Breast epithelium (tissue), 4 donors: ENCODE measurements at regions not wholly inside any gene's neighbourhood (a gene's known extent, or its start where the extent isn't known, plus 50 kb on each side); places are given as distances from the start of the nearest gene placed in this dataset.

Experiments
- DNase-seq, 2 donors: peaks; one replicate each; pipeline ENCODE4 v3.0.0-alpha.2; 2019; ENCODE audit warnings: low spot score in 2 of 2
- H3K27ac ChIP-seq, 2 donors: fragments of 200-600 bp; sonication (generic) in 1 of 2; one replicate each; pipeline ENCODE4 v1.5.1; 2016 to 2019; ENCODE audit warnings: mild to moderate bottlenecking in 1 of 2
- H3K27me3 ChIP-seq, 2 donors: fragments of 200-600 bp; sonication (generic) in 1 of 2; one replicate each; pipeline versions ENCODE4 v1.5.1 to v1.6.0; 2017 to 2019; ENCODE audit warnings: control low read depth in 1 of 2, mild to moderate bottlenecking in 1 of 2
- H3K36me3 ChIP-seq: fragments of 200-600 bp; one replicate; pipeline ENCODE4 v1.5.1; 2019
- H3K4me1 ChIP-seq, 2 donors: fragments of 200-600 bp; sonication (generic); one replicate each; pipeline ENCODE4 v1.5.1; 2016 to 2019; ENCODE audit warnings: control low read depth in 1 of 2
- H3K4me3 ChIP-seq, 3 donors: fragments of 200-600 bp; sonication (generic); 1 replicate in 2 of 3; 2 replicates in 1 of 3; pipeline ENCODE4 v1.5.1; 2016 to 2019; ENCODE audit warnings: mild to moderate bottlenecking in 3 of 3, moderate library complexity in 2 of 3
- H3K9me3 ChIP-seq, 2 donors: fragments of 200-600 bp; sonication (generic) in 1 of 2; one replicate each; pipeline ENCODE4 v1.5.1; 2016 to 2019; ENCODE audit warnings: control low read depth in 1 of 2
- POLR2A ChIP-seq: fragments of 450-650 bp; IDR thresholded peaks from one replicate; pipeline ENCODE4 v1.6.1; 2016; ENCODE audit warnings: antibody characterized with exemption, mild to moderate bottlenecking, moderate library complexity
- POLR2AphosphoS5 ChIP-seq, 3 donors: sonication (generic); formaldehyde crosslinking; IDR thresholded peaks; one replicate each; pipeline ENCODE4 v1.6.1; 2017; ENCODE audit warnings: antibody characterized with exemption in 3 of 3
- intact Hi-C: fragments of 100-400 bp; cut with DNase I; formaldehyde crosslinking; loops from one replicate; pipeline ENCODE4 v1.15.1; 2023; ENCODE audit warnings: low total_unique reads
- TF ChIP-seq, protein P1 (sequence below), 3 donors: fragments of 450-650 bp; IDR thresholded peaks; one replicate each; pipeline ENCODE4 v1.5.1; 2016 to 2017; ENCODE audit warnings: antibody characterized with exemption in 3 of 3, mild to moderate bottlenecking in 3 of 3, moderate library complexity in 3 of 3

DNA sequence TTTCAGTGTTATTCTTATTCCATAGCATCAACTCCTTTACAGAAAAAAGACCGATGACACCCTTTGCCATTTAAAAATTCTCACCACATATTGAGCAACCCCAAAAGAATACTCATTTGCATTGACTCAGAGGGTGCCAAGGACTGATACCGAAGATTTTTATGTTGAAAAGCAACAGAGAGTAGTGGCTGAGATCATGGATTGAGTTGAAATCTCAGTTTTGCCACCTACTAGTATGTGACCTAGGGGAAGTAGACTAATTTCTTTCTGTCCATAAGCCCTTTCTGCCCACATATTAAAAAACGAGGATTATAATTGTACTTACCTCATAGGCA lies 313.9 kb upstream of the SATB1 start:
- no peaks in the 10 kb centered on the region for H3K9me3 ChIP-seq
- H3K27ac ChIP-seq = no peak overlapping the region
- H3K4me1 ChIP-seq = no peaks in the 10 kb centered on the region
- no peak for TF ChIP-seq POLR2AphosphoS5 (IDR thresholded peaks at IDR 0.05)
- TF ChIP-seq, protein P1, sequence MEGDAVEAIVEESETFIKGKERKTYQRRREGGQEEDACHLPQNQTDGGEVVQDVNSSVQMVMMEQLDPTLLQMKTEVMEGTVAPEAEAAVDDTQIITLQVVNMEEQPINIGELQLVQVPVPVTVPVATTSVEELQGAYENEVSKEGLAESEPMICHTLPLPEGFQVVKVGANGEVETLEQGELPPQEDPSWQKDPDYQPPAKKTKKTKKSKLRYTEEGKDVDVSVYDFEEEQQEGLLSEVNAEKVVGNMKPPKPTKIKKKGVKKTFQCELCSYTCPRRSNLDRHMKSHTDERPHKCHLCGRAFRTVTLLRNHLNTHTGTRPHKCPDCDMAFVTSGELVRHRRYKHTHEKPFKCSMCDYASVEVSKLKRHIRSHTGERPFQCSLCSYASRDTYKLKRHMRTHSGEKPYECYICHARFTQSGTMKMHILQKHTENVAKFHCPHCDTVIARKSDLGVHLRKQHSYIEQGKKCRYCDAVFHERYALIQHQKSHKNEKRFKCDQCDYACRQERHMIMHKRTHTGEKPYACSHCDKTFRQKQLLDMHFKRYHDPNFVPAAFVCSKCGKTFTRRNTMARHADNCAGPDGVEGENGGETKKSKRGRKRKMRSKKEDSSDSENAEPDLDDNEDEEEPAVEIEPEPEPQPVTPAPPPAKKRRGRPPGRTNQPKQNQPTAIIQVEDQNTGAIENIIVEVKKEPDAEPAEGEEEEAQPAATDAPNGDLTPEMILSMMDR (IDR thresholded peaks at IDR 0.05) = no peak
- no peak for TF ChIP-seq POLR2A
- no peaks in the 10 kb centered on the region for H3K27me3 ChIP-seq
- H3K4me3 ChIP-seq = no peak overlapping the region
- H3K36me3 ChIP-seq = no peaks in the 10 kb centered on the region
- no peak for DNase-seq
- intact Hi-C loops = no loop called here

DNA sequence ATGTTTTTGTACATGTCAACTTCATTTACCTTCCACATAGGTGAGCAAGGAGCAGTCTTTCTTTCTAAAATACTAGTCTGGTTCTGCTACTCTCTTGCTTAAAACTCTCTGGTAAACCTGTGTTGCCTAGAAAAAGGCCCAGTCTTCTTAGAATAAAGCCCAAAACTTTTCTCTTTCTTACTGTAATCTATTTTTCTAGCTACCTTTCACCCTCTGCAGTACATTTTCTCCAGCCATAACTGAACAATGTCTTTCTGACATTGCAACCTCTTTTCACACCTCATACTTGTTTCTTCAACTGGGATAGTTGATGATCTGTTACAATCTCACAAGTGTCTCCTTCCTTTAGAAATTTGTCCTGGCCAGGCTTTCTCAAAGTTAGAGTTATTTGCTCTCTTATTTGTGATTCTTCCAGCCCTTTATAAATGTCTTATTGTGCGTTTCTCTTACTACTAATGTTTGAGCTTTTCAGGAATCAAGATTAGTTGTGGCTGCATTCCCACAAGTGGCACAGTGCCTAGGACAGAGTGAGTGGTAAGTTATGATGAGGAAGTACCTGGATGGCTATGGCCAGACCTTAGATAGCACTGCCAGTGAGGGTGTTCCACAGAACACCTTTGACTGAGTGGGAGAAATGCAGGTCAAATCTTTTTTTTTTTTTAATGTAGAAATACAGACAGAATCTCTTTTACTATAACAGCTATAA lies 313.4 kb upstream of the SATB1 start:
- DNase-seq = no peak
- no peak overlapping the region for H3K27ac ChIP-seq
- TF ChIP-seq POLR2A (no peak), POLR2AphosphoS5 (IDR thresholded peaks at IDR 0.05) (no peak)
- TF ChIP-seq, protein P1 (IDR thresholded peaks at IDR 0.05) = no peak
- H3K9me3 ChIP-seq = no peaks in the 10 kb centered on the region
- no peaks in the 10 kb centered on the region for H3K36me3 ChIP-seq
- no peak overlapping the region for H3K4me3 ChIP-seq
- H3K27me3 ChIP-seq = no peaks in the 10 kb centered on the region
- H3K4me1 ChIP-seq = no peaks in the 10 kb centered on the region
- intact Hi-C loops = no loop called here

DNA sequence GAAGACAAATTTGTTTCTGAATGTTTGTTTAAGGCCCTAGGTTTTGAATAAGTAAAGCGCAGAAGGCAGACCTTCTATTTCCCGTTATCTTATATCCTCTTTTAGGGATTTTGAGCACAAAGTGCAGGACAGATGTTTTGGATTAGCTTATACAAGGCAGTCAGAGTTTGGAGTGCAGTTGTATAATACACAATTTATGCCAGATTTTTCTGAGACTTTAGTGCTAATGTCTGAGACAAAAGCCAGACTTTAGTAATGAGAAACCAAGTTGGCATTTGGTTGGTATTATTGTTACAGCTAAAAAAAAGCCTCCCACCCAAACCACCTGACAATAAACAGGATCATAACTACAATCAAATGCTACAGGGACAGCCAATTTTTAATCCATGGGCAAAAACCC lies 309.9 kb upstream of the SATB1 start:
- Histone ChIP-seq H3K36me3 (no peaks in the 10 kb centered on the region), H3K4me1 (no peaks in the 10 kb centered on the region), H3K4me3 (no peak overlapping the region), H3K27me3 (no peaks in the 10 kb centered on the region), H3K27ac (no peak overlapping the region), H3K9me3 (no peaks in the 10 kb centered on the region)
- TF ChIP-seq POLR2A (no peak), POLR2AphosphoS5 (IDR thresholded peaks at IDR 0.05) (no peak)
- TF ChIP-seq, protein P1 (IDR thresholded peaks at IDR 0.05) = no peak
- no peak for DNase-seq
- intact Hi-C loops = no loop called here

DNA sequence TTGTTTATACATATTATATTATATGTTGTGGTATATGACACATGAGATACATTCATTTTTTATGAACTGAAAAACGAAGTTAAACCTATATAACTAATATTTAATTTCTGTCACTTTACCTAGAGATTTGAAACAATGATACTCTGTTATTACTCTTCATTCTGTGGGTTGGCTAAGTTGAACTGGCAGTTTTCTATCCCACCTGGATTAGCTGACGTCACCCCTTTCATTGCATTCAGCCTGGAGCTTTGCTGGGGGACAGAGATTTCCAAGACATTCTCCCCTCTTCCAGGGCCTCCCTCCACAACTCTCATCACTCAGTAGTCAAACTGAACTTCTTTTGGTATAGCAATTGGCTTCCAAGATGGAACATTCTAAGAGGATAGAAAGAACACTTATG lies 309.2 kb upstream of the SATB1 start:
- TF ChIP-seq POLR2AphosphoS5 (IDR thresholded peaks at IDR 0.05) (no peak), POLR2A (no peak)
- TF ChIP-seq, protein P1 (IDR thresholded peaks at IDR 0.05) = no peak
- intact Hi-C loops = no loop called here
- no peak overlapping the region for H3K27ac ChIP-seq
- no peaks in the 10 kb centered on the region for H3K36me3 ChIP-seq
- no peak for DNase-seq
- H3K27me3 ChIP-seq = no peaks in the 10 kb centered on the region
- H3K9me3 ChIP-seq = no peaks in the 10 kb centered on the region
- no peak overlapping the region for H3K4me3 ChIP-seq
- no peaks in the 10 kb centered on the region for H3K4me1 ChIP-seq

DNA sequence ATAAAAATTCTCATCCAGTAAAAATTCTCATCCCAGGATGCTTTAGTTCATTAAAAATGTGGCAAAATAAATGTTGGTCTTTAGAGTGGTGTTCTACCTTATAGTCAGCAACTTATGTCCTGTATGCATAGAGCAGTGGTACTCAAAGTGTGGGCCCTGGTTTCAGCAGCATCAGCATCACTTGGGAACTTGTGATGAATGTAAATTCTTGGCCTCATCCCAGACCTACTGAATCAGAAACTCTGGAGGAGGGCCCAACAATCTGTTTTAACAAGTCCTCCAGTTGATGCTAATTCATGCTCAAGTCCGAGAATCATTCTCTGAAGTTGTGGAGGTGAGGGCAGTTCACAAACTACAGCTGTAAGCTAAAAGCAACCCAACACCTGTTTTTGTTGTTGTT lies 307.3 kb upstream of the SATB1 start:
- Histone ChIP-seq H3K4me1 (no peaks in the 10 kb centered on the region), H3K27me3 (no peaks in the 10 kb centered on the region), H3K4me3 (no peak overlapping the region), H3K36me3 (no peaks in the 10 kb centered on the region), H3K27ac (no peak overlapping the region), H3K9me3 (no peaks in the 10 kb centered on the region)
- intact Hi-C loops = no loop called here
- no peak for DNase-seq
- TF ChIP-seq, protein P1 (IDR thresholded peaks at IDR 0.05) = no peak
- TF ChIP-seq POLR2AphosphoS5 (IDR thresholded peaks at IDR 0.05) = no peak
- TF ChIP-seq POLR2A = no peak
